Coronary artery (tissue), 2 donors: ENCODE measurements at regions not wholly inside any gene's neighbourhood (a gene's known extent, or its start where the extent isn't known, plus 50 kb on each side); places are given as distances from the start of the nearest gene placed in this dataset.
A peak's percentile ranks its signal among the peaks of the same experiment; 100 is the strongest.
"Not testable (repeated sequence)": the region's sequence is repeated elsewhere in the genome, so short reads cannot be mapped to it uniquely, and the experiment has no call there.

ENCODE experiments used
- DNase-seq: peaks from one replicate; pipeline ENCODE4 v3.0.0-alpha.2; 2017; ENCODE audit warnings: low spot score
- H3K27ac ChIP-seq, 2 donors: fragments of 200-600 bp; sonication (generic); one replicate each; pipeline ENCODE4 v1.5.1; 2016 to 2019
- H3K4me3 ChIP-seq: fragments of 200-600 bp; sonication (generic); 2 replicates; pipeline ENCODE4 v1.5.1; 2016; ENCODE audit warnings: mild to moderate bottlenecking, moderate library complexity
- CTCF ChIP-seq: fragments of 200-600 bp; sonication (generic); IDR thresholded peaks from one replicate; pipeline ENCODE4 v1.5.1; 2019; ENCODE audit warnings: antibody characterized with exemption

- Histone ChIP-seq H3K4me3 (no peak overlapping the region), H3K27ac (no peak overlapping the region)
- no peak for TF ChIP-seq CTCF
- DNase-seq = no peak
Observed at GRCh38 chr6:109875973-109876372, 102.1 kb upstream of the GPR6 start.

GRCh38 chr6:109877028-109878004 is 100.8 kb upstream of the GPR6 start:
- H3K27ac ChIP-seq = no peak overlapping the region
- no peak overlapping the region for H3K4me3 ChIP-seq
- DNase-seq = no peak
- TF ChIP-seq CTCF = no peak

GRCh38 chr6:109878005-109878690 is 100.0 kb upstream of the GPR6 start:
- not testable (repeated sequence) for H3K4me3 ChIP-seq, H3K27ac ChIP-seq, DNase-seq

- H3K27ac ChIP-seq, H3K4me3 ChIP-seq, DNase-seq: not testable (repeated sequence)
Observed at GRCh38 chr6:109879081-109879480, 99.0 kb upstream of the GPR6 start.

GRCh38 chr6:109879521-109879920 is 98.6 kb upstream of the GPR6 start:
- no peak overlapping the region for H3K27ac ChIP-seq
- no peak overlapping the region for H3K4me3 ChIP-seq
- DNase-seq = no peak
- no peak for TF ChIP-seq CTCF

GRCh38 chr6:109881069-109881468 is 97.0 kb upstream of the GPR6 start:
- H3K4me3 ChIP-seq, H3K27ac ChIP-seq, DNase-seq: not testable (repeated sequence)

GRCh38 chr6:109881953-109882490 is 96.1 kb upstream of the GPR6 start:
- not testable (repeated sequence) for DNase-seq, H3K27ac ChIP-seq

GRCh38 chr6:109891924-109892323 is 86.2 kb upstream of the GPR6 start:
- no peak for TF ChIP-seq CTCF
- Histone ChIP-seq H3K27ac (peak overlapping the region in 1 of 2 donors; percentile 45), H3K4me3 (no peak overlapping the region)
- DNase-seq = no peak

More at GRCh38 chr6:109881953-109882490, 96.1 kb upstream of the GPR6 start:
- H3K4me3 ChIP-seq = not testable (repeated sequence)
